Astrocyte of the spinal cord (primary cell): ENCODE measurements at regions not wholly inside any gene's neighbourhood (a gene's known extent, or its start where the extent isn't known, plus 50 kb on each side); places are given as distances from the start of the nearest gene placed in this dataset.
"Not testable (repeated sequence)": the region's sequence is repeated elsewhere in the genome, so short reads cannot be mapped to it uniquely, and the experiment has no call there.

Experiments
- DNase-seq: peaks from one replicate; pipeline ENCODE4 v3.0.0; 2011; ENCODE audit warnings: low read depth, low spot score
- H3K4me3 ChIP-seq: 2 replicates; pipeline ENCODE4 v1.5.1; 2011; ENCODE audit warnings: low read depth, mild to moderate bottlenecking, low read length, moderate library complexity
- CTCF ChIP-seq: IDR thresholded peaks from 2 replicates; pipeline ENCODE4 v1.5.1; 2012; ENCODE audit warnings: low read depth, mild to moderate bottlenecking, low read length, inconsistent platforms
- in situ Hi-C: cut with HindIII; loops from 2 replicates; pipeline ENCODE4 v1.10.0; 2017; ENCODE audit warnings: low sequenced_read_pairs

GRCh38 chr11:29087200-29087812 lies 929.5 kb downstream of the KCNA4 start:
- no peak overlapping the region for H3K4me3 ChIP-seq
- in situ Hi-C loops, result no loop called here
- no peak for TF ChIP-seq CTCF
- no peak for DNase-seq

GRCh38 chr11:29075726-29076125 lies 941.1 kb downstream of the KCNA4 start:
- H3K4me3 ChIP-seq, result no peak overlapping the region
- DNase-seq, result no peak
- no peak for TF ChIP-seq CTCF
- in situ Hi-C loops, result no loop called here

GRCh38 chr11:29063630-29064361 lies 953.0 kb downstream of the KCNA4 start:
- no peak overlapping the region for H3K4me3 ChIP-seq
- no peak for DNase-seq
- in situ Hi-C loops, result no loop called here
- TF ChIP-seq CTCF, result no peak

GRCh38 chr11:29061452-29061851 lies 953.3 kb downstream of the METTL15 start:
- H3K4me3 ChIP-seq, result no peak overlapping the region
- in situ Hi-C loops, result no loop called here
- no peak for DNase-seq
- TF ChIP-seq CTCF, result no peak

GRCh38 chr11:29056487-29056886 lies 948.3 kb downstream of the METTL15 start:
- in situ Hi-C loops, H3K4me3 ChIP-seq, DNase-seq: not testable (repeated sequence)

GRCh38 chr11:29051935-29052334 lies 943.7 kb downstream of the METTL15 start:
- in situ Hi-C loops, result no loop called here
- no peak for TF ChIP-seq CTCF
- DNase-seq, result peak; percentile 9
- no peak overlapping the region for H3K4me3 ChIP-seq

- H3K4me3 ChIP-seq, DNase-seq, in situ Hi-C loops: not testable (repeated sequence)
These were observed 942.8 kb downstream of the METTL15 start for GRCh38 chr11:29050962-29051361.

- no peak for TF ChIP-seq CTCF
- in situ Hi-C loops, result no loop called here
- DNase-seq, result no peak
- H3K4me3 ChIP-seq, result no peak overlapping the region
These were observed 932.3 kb downstream of the METTL15 start for GRCh38 chr11:29040489-29040888.
